Femur (tissue), 1 donor: ENCODE measurements at regions not wholly inside any gene's neighbourhood (a gene's known extent, or its start where the extent isn't known, plus 50 kb on each side); places are given as distances from the start of the nearest gene placed in this dataset.

Experiments
- DNase-seq: peaks from one replicate; pipeline ENCODE4 v3.0.0-alpha.2; 2017

DNA sequence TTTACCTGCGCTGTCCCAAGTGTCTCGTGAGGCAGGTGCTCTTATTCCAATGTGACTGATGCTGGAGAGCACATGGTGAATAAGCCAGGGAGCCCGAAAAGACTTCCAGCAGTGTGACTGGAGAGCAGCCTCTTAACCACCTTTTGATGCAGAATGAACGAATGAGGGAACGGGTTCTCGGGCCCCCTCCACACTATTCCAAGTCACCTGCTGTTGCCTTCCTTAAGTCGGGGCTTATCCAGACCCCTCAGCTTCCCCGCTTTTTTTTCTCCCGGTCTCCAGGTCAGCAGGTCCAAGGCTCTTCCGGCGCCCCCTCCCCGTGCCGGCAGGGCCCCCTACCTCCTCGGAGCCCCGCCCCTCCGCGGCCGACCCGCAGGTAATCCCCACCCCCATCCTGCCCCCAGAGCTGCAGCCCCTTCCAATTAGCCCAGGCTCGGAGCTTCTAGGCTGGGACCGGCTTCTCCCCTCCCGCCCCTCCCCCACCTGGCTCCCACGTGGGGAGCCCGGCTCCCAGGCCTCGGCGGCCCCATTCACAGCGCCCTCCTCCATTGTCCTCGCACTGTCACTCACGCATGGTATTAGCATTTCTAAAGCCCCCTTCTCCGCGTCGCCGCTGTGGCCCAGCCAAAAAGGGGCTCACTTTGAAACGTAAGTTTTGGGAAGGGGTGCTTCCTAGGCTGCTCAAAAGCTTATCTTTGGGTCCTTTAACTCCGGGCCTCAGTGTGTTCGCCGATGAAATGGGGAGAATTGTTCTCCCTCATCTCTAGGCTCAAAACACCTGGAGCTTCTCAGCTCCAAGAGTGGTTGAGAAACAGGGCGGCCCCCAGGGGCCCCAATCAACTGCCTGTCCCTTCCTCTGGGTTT is 56.2 kb upstream of the PJA1 start:
- no peak for DNase-seq

DNA sequence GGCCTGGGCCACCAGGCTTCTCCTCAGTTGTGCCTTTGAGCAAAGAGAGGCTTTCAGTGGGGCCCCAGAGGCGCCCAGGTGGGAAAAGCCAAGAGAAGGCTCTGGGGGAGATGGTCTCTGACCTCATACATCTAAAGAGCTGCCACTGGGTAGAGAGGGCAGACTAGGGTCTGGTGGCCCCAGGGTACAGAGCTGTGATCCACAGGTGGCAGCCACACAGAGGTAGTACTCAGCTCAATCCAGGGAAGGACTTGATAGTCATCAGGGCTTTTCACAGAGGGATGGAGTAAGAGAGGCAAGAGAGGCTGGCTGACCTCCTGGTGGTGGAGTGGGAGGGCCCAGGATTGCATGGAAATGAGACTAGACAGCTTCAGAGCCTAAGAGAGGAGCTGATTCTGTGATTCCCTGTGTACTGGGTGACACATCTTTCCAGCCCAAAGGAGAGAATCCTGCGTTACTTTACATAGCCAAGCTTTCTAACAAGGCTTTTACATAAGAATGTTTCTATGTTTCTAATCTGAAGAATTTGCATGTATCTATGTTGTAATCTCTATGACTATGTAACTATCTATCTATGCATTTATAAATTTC is 53.2 kb upstream of the PJA1 start:
- no peak for DNase-seq

DNA sequence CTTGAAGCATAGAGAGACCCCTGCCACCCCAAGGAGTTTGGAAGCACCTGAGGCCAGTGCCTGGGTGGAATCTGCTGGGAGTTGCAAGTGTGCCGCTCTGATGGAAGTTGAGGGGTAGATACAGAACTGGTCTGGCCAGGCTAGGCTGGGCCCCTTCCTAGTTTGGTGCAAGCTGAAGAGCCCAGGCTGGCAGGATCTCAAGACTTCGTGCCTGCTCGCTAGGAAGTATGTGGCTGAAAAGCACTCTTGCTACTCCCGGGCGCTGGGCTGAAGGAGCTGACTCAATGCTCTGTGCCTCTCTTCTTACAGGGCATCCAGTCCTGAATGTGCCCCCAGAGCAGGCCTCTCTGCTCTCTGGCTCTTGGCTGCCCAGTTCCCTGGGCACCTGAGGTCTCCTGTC is 51.7 kb upstream of the PJA1 start:
- DNase-seq, result no peak

DNA sequence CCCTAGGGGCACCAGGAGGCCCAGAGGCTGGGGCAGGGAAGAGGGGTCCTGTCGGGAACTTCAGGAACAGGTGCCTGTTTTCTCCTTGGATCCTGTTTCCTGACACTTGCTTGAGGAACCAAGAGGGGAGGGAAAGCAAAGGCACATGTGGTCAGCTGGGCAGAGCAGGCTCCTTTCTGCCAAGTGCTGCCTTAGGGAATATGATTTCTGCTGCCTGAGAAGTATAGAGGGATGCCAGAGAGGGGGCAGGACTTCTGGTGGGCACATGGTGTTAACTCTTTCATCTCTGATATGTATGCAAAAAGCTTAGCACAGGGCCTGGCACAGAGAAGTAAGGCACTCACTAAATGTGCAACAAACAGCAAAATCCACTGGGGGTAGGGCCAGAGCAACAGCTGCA is 51.2 kb upstream of the PJA1 start:
- DNase-seq, result no peak

DNA sequence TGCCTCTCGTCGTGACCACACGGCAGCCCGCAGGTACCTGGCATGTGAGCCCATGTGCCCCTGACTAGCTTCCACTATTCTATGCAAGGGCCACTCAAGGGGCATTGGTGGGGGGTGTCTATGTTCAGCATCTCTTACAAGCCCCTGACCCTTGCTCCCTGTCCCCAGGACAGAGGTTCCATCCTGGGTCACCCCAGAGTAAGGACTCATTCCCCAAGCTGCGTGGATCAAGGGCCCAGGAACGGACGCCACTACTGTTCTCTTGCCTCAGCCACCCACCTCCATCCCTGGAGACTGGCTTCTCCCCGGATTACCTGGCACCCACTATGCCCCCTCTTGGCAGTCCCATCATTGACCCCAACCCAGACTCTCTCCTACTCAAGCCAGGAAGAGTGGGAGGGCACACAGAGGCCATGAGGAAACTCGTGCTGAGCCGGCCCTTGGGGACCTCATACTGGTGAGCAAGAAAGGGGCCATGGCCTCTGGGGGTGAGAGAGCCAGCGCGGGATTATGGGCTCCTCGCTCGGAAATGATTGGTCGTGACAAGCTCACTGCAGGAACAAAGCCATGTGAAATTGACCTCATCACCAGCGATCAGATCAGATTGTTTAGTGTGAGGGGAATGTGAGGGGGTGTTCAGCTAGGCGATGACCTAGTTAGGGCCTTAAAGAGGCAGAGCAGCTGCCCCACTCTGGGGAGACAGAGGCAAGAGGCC is 50.1 kb upstream of the PJA1 start:
- no peak for DNase-seq
